ENCODE measurements at regions not wholly inside any gene's neighbourhood (a gene's known extent, or its start where the extent isn't known, plus 50 kb on each side); places are given as distances from the start of the nearest gene placed in this dataset.

- TF ChIP-seq CTCF (IDR thresholded peaks at IDR 0.05 in 8 of 11, conservative IDR thresholded peaks at IDR 0.05 in 3 of 11), result no peak
- no peak for TF ChIP-seq POLR2A (IDR thresholded peaks at IDR 0.05)
Measured at GRCh38 chr2:212672186-212672585, 133.6 kb upstream of the ERBB4 start.

Measured in spleen (tissue), 7 donors.